H1 (cell line): ENCODE measurements at regions not wholly inside any gene's neighbourhood (a gene's known extent, or its start where the extent isn't known, plus 50 kb on each side); places are given as distances from the start of the nearest gene placed in this dataset.
A peak's percentile ranks its signal among the peaks of the same experiment; 100 is the strongest.

ENCODE experiments used
- CTCF ChIA-PET: fragments of 300-600 bp; sonication (Branson Sonifier 250); formaldehyde crosslinking; loops from one replicate; lab custom pipeline; 2021; ENCODE audit not compliant: partially characterized antibody; lab: Charles Lee
- POLR2A ChIA-PET: fragments of 300-600 bp; sonication (Branson Sonifier 250); formaldehyde crosslinking; loops from one replicate; lab custom pipeline; 2021; ENCODE audit warnings: inconsistent platforms; ENCODE audit not compliant: partially characterized antibody; lab: Charles Lee
- DNase-seq, 2 experiments: peaks; one replicate each; pipeline versions ENCODE4 v3.0.0 to v3.0.0-alpha.2; 2010 to 2022; ENCODE audit warnings: low spot score in 2 of 2, low read depth in 1 of 2, mixed read lengths in 1 of 2
- FAIRE-seq: peaks from 2 replicates; lab custom pipeline; 2011; peaks lifted over from hg19 to GRCh38; lab: Jason Lieb, UNC
- H2AFZ ChIP-seq: 2 replicates; pipeline ENCODE4 v1.8.1; 2012; ENCODE audit warnings: low read length, inconsistent platforms
- H2AK5ac ChIP-seq: 2 replicates; pipeline ENCODE4 v1.6.1; 2013; ENCODE audit warnings: low read depth, low read length
- H2BK120ac ChIP-seq: replicated peaks from 2 replicates; pipeline ENCODE3; 2013; ENCODE audit warnings: low read depth, low read length, inconsistent platforms
- H2BK12ac ChIP-seq: 2 replicates; pipeline ENCODE4 v1.6.1; 2013; ENCODE audit warnings: low read depth, low read length
- H2BK15ac ChIP-seq: 2 replicates; pipeline ENCODE4 v1.6.1; 2013; ENCODE audit warnings: low read length
- H2BK20ac ChIP-seq: 2 replicates; pipeline ENCODE4 v1.6.1; 2013; ENCODE audit warnings: low read length
- H2BK5ac ChIP-seq: 2 replicates; pipeline ENCODE4 v1.6.1; 2013; ENCODE audit warnings: low read depth, low read length
- H3K14ac ChIP-seq: 2 replicates; pipeline ENCODE4 v1.6.1; 2013; ENCODE audit warnings: inconsistent platforms; ENCODE audit not compliant: insufficient read length
- H3K18ac ChIP-seq: 2 replicates; pipeline ENCODE4 v1.6.1; 2013; ENCODE audit warnings: low read length; ENCODE audit errors: extremely low read depth
- H3K23ac ChIP-seq: 2 replicates; pipeline ENCODE4 v1.6.1; 2013; ENCODE audit warnings: inconsistent platforms; ENCODE audit not compliant: insufficient read length
- H3K23me2 ChIP-seq: 2 replicates; pipeline ENCODE4 v1.6.1; 2013; ENCODE audit warnings: low read depth, low read length
- H3K27ac ChIP-seq: 2 replicates; pipeline ENCODE4 v1.6.1; 2011; ENCODE audit warnings: low read depth, low read length, inconsistent platforms
- H3K27me3 ChIP-seq, 4 experiments: replicated peaks in 1 of 4; 1 replicate in 1 of 4; 2 replicates in 3 of 4; pipeline versions ENCODE4 v1.6.1 to v1.8.1; 2011 to 2013; ENCODE audit warnings: low read length in 3 of 4, mild to moderate bottlenecking in 3 of 4, inconsistent platforms in 2 of 4, mixed read lengths in 2 of 4, moderate library complexity in 1 of 4; ENCODE audit not compliant: control insufficient read depth in 3 of 4, insufficient read depth in 3 of 4; ENCODE audit errors: extremely low read depth in 1 of 4
- H3K36me3 ChIP-seq, 4 experiments: 2 replicates each; pipeline versions ENCODE4 v1.6.1 to v1.8.1; 2011 to 2013; ENCODE audit warnings: mild to moderate bottlenecking in 4 of 4, low read length in 3 of 4, moderate library complexity in 2 of 4, control low read depth in 1 of 4, inconsistent platforms in 1 of 4; ENCODE audit not compliant: insufficient read depth in 4 of 4, control insufficient read depth in 2 of 4
- H3K4ac ChIP-seq: replicated peaks from 2 replicates; pipeline ENCODE3; 2013; ENCODE audit warnings: low read length, low read depth, mixed read lengths, inconsistent platforms; ENCODE audit not compliant: insufficient read length
- H3K4me1 ChIP-seq, 4 experiments: replicated peaks in 1 of 4; 1 replicate in 1 of 4; 2 replicates in 3 of 4; pipeline versions ENCODE4 v1.6.1 to v1.8.1; 2011 to 2013; ENCODE audit warnings: low read length in 3 of 4, inconsistent platforms in 2 of 4, mixed read lengths in 1 of 4; ENCODE audit not compliant: insufficient read depth in 4 of 4, control insufficient read depth in 3 of 4
- H3K4me2 ChIP-seq, 2 experiments: 2 replicates each; pipeline versions ENCODE4 v1.6.1 to v1.8.1; 2011 to 2013; ENCODE audit warnings: low read depth in 2 of 2, low read length in 2 of 2, control low read depth in 1 of 2, inconsistent platforms in 1 of 2, mild to moderate bottlenecking in 1 of 2; ENCODE audit not compliant: insufficient read depth in 1 of 2
- H3K4me3 ChIP-seq, 4 experiments: fragments of 200-600, 300-600 bp in 1 of 4; sonication (generic), shearing (Covaris generic), sonication (Bioruptor Twin) in 1 of 4; 2 replicates each; pipeline versions ENCODE4 v1.5.1 to v1.8.1; 2011 to 2016; ENCODE audit warnings: low read length in 4 of 4, low read depth in 3 of 4, control low read depth in 2 of 4, inconsistent platforms in 2 of 4, mild to moderate bottlenecking in 2 of 4, mixed read lengths in 1 of 4, moderate library complexity in 1 of 4; ENCODE audit not compliant: insufficient read depth in 2 of 4; ENCODE audit errors: extremely low read depth in 1 of 4
- H3K56ac ChIP-seq: replicated peaks from 2 replicates; pipeline ENCODE3; 2013; ENCODE audit warnings: low read depth, mild to moderate bottlenecking, mixed read lengths, low read length, inconsistent platforms; ENCODE audit not compliant: insufficient read length
- H3K79me1 ChIP-seq: 2 replicates; pipeline ENCODE4 v1.6.1; 2013; ENCODE audit warnings: low read depth, low read length, control low read depth
- H3K79me2 ChIP-seq, 2 experiments: 2 replicates each; pipeline versions ENCODE4 v1.6.1 to v1.8.1; 2012 to 2013; ENCODE audit warnings: low read length in 2 of 2, mild to moderate bottlenecking in 2 of 2, inconsistent platforms in 1 of 2; ENCODE audit not compliant: insufficient read depth in 2 of 2, control insufficient read depth in 1 of 2
- H3K9ac ChIP-seq, 4 experiments: replicated peaks in 1 of 4; 1 replicate in 1 of 4; 2 replicates in 3 of 4; pipeline versions ENCODE4 v1.6.1 to v1.8.1; 2011 to 2013; ENCODE audit warnings: low read depth in 3 of 4, low read length in 3 of 4, control low read depth in 2 of 4, mild to moderate bottlenecking in 2 of 4, moderate library complexity in 2 of 4, inconsistent platforms in 1 of 4; ENCODE audit errors: extremely low read depth in 1 of 4
- H3K9me3 ChIP-seq, 2 experiments: 2 replicates each; pipeline versions ENCODE4 v1.6.1 to v1.8.1; 2012 to 2013; ENCODE audit warnings: mild to moderate bottlenecking in 2 of 2, moderate library complexity in 2 of 2, control low read depth in 1 of 2, inconsistent platforms in 1 of 2, low read depth in 1 of 2, low read length in 1 of 2, mixed read lengths in 1 of 2; ENCODE audit not compliant: insufficient read depth in 2 of 2
- H4K20me1 ChIP-seq, 2 experiments: replicated peaks in 1 of 2; 2 replicates each; pipeline versions ENCODE3 to v1.8.1; 2011 to 2013; ENCODE audit warnings: inconsistent platforms in 2 of 2, low read length in 2 of 2, mild to moderate bottlenecking in 1 of 2; ENCODE audit not compliant: insufficient read depth in 2 of 2, control insufficient read depth in 1 of 2
- H4K5ac ChIP-seq: 2 replicates; pipeline ENCODE4 v1.6.1; 2013; ENCODE audit warnings: low read length, low read depth, mixed read lengths, inconsistent platforms; ENCODE audit not compliant: insufficient read length
- H4K8ac ChIP-seq: 2 replicates; pipeline ENCODE4 v1.8.0; 2013; ENCODE audit warnings: mild to moderate bottlenecking, moderate library complexity, low read length, inconsistent platforms; ENCODE audit not compliant: insufficient read depth; ENCODE audit errors: extremely low read depth
- H4K91ac ChIP-seq: replicated peaks from 2 replicates; pipeline ENCODE3; 2013; ENCODE audit warnings: low read length, mixed read lengths, inconsistent platforms; ENCODE audit not compliant: insufficient read length
- CEBPB ChIP-seq: IDR thresholded peaks from 2 replicates; pipeline ENCODE4 v1.6.1; 2012; ENCODE audit warnings: low read depth, low read length
- RAD21 ChIP-seq, 2 experiments: IDR thresholded peaks in 1 of 2; conservative IDR thresholded peaks in 1 of 2; 2 replicates each; pipeline ENCODE4 v1.6.1; 2011; ENCODE audit warnings: low read depth in 2 of 2, low read length in 2 of 2, improper control_type of control experiment in 1 of 2, inconsistent platforms in 1 of 2, mild to moderate bottlenecking in 1 of 2, moderate library complexity in 1 of 2
- SP4 ChIP-seq: IDR thresholded peaks from 2 replicates; pipeline ENCODE4 v1.6.1; 2012; ENCODE audit warnings: low read length, inconsistent platforms
- TAF7 ChIP-seq: optimal IDR thresholded peaks from 2 replicates; pipeline ENCODE3; 2011; ENCODE audit warnings: low read depth, mild to moderate bottlenecking, inconsistent platforms, low read length, moderate library complexity, borderline replicate concordance
- WGBS, 2 experiments: shearing (Covaris generic) in 1 of 2; methylation state at CpG; one replicate each; pipeline versions ENCODE4 v1.1.6 to v1.1.7; 2013 to 2015; ENCODE audit warnings: low lambda C conversion rate in 2 of 2, mixed read lengths in 2 of 2, inconsistent platforms in 1 of 2, low coverage in 1 of 2, missing lambda C conversion rate in 1 of 2; ENCODE audit not compliant: insufficient replicate concordance in 2 of 2, insufficient coverage in 1 of 2, insufficient read length in 1 of 2; ENCODE audit errors: extremely low coverage in 1 of 2, missing lambda C conversion rate in 1 of 2; 5-methylcytosine and 5-hydroxymethylcytosine counted together

DNA sequence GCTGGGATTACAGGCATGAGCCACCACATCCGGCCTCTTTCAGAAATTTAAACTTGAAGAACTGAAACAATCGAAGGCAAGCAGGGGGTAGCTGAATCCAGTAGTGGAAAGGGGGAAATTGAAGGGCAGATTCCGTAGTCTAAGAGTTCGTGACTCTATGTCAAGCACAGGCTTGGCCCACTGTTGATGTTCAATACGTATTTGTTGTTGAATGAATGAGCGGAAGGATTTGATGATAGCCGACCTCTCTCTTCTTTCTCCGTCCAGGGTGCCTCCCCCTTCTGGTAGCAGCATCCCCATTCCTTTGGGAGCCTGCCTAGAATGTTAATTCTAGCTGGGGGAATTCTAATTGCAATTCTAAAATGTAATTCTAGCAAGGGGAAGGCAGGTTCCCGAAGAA, 59.8 kb upstream of the MED13L start:
- H4K8ac ChIP-seq, result no peak overlapping the region
- no peak for FAIRE-seq

More for the DNA sequence above, 59.8 kb upstream of the MED13L start:
- WGBS, 2 experiments, result 71% methylated on average over 9 of the region's 9 CpGs; no CpG with 5 or more reads in 1 of the 2 experiments
- Histone ChIP-seq H2BK12ac (0 out of 2 replicates have a peak overlapping the region, but pooled peaks have one; percentile 68), H3K36me3 (no peaks in the 10 kb centered on the region), H2BK15ac (no peak overlapping the region), H2BK20ac (0 out of 2 replicates have a peak overlapping the region, but pooled peaks have one; percentile 61), H3K79me1 (no peaks in the 10 kb centered on the region), H3K9ac (no peak overlapping the region), H3K23me2 (no peaks in the 10 kb centered on the region), H4K5ac (no peak overlapping the region), H2BK120ac (no peak overlapping the region), H3K4me3 (no peak overlapping the region), H3K4me1 (peaks cover 2 to 4% (median 3%) of the 10 kb centered on the region in 4 experiments; a peak in 4 of 7 replicates), H3K4ac (no peak overlapping the region), H4K20me1 (no peaks in the 10 kb centered on the region), H3K18ac (peak overlapping the region; percentile 7; the same call in 1 of the 2 replicates), H2BK5ac (no peak overlapping the region; the same call in 1 of the 2 replicates), H3K79me2 (no peaks in the 10 kb centered on the region), H2AK5ac (no peak overlapping the region), H3K4me2 (no peak overlapping the region), H2AFZ (no peak overlapping the region), H3K9me3 (no peaks in the 10 kb centered on the region), H3K27me3 (no peaks in the 10 kb centered on the region), H3K23ac (no peak overlapping the region), H3K27ac (no peak overlapping the region)
- CTCF ChIA-PET, result interaction anchor here (1.3 to 2.3 kb wide), 5 partner anchors 9 to 145 kb away, joined by 3 to 6 read pairs (median 3); no protein-coding TSS in a partner anchor
- no peak for DNase-seq
- POLR2A ChIA-PET, result interaction anchor here (0.8 kb wide), 2 partner anchors 59 to 97 kb away, joined by 3 read pairs; no protein-coding TSS in a partner anchor
- no peak for TF ChIP-seq TAF7
- no peak for TF ChIP-seq CEBPB
- no peak for TF ChIP-seq SP4
- 0 out of 4 replicates have a peak, but pooled peaks of 1 of the 2 experiments have one; percentile 7 for TF ChIP-seq RAD21 (IDR thresholded peaks at IDR 0.05 in 1 of 2, conservative IDR thresholded peaks at IDR 0.05 in 1 of 2; ENCODE audit: low read depth in 2 of 2, low read length in 2 of 2)
- TF ChIP-seq, all 59 proteins: peak for 1
- no peak overlapping the region for H4K91ac ChIP-seq
- H3K56ac ChIP-seq, result no peak overlapping the region
- no peak overlapping the region for H3K14ac ChIP-seq
